ENCODE measurements at regions not wholly inside any gene's neighbourhood (a gene's known extent, or its start where the extent isn't known, plus 50 kb on each side); places are given as distances from the start of the nearest gene placed in this dataset.

- TF ChIP-seq BCL11A (IDR thresholded peaks at IDR 0.05; ENCODE audit: low read depth in 2 of 2, low read length in 2 of 2) (no peak), POLR2A (IDR thresholded peaks at IDR 0.05; ENCODE audit: control extremely low read depth in 1 of 2, low read depth in 2 of 2, low read length in 2 of 2) (no peak), RNF2 (IDR thresholded peaks at IDR 0.05; ENCODE audit: borderline replicate concordance, low read depth, low read length, missing control alignments, poor library complexity, severe bottlenecking) (no peak), GABPA (IDR thresholded peaks at IDR 0.05; ENCODE audit: borderline replicate concordance, insufficient read depth, low read length) (no peak), POLR2AphosphoS5 (IDR thresholded peaks at IDR 0.05; ENCODE audit: low read depth, low read length) (no peak), MAFK (IDR thresholded peaks at IDR 0.05; ENCODE audit: low read depth, low read length) (no peak), CTCF (IDR thresholded peaks at IDR 0.05; ENCODE audit: control extremely low read depth in 1 of 3, insufficient read depth in 1 of 3, low read depth in 1 of 3, low read length in 3 of 3) (no peak)
Measured at GRCh38 chr18:60017371-60017770, 117.6 kb downstream of the PMAIP1 start.

Data from H1 (cell line).